HepG2 (cell line): ENCODE measurements at regions not wholly inside any gene's neighbourhood (a gene's known extent, or its start where the extent isn't known, plus 50 kb on each side); places are given as distances from the start of the nearest gene placed in this dataset.

ENCODE experiments used
- ATAC-seq: fragments of 200-7000 bp; cut with Tn5 transposase; 3 replicates; pipeline ENCODE4 v1.9.1; 2020; ENCODE audit warnings: mild to moderate bottlenecking, moderate library complexity
- BruUV-seq: library from RNA; stranded (reverse); fragments of 400-500 nt; replicated peaks from 2 replicates; lab custom pipeline; 2021; lab: Mats Ljungman, UMichigan
- CTCF ChIA-PET: fragments of 300-600 bp; formaldehyde crosslinking; extraction: SDS; loops from one replicate; lab custom pipeline; 2021; ENCODE audit warnings: low total read pairs, inconsistent platforms, low intra/inter-chr PET ratio; lab: Yijun Ruan, JAX
- POLR2A ChIA-PET: fragments of 350-600 bp; sonication (Branson Sonifier 250); formaldehyde crosslinking; loops from one replicate; lab custom pipeline; 2020; ENCODE audit warnings: antibody characterized with exemption, inconsistent platforms; lab: Yijun Ruan, JAX
- DNase-seq: peaks from one replicate; pipeline ENCODE4 v3.0.0-alpha.2; 2015; ENCODE audit warnings: low spot score
- FAIRE-seq: peaks from 3 replicates; lab custom pipeline; 2011; peaks lifted over from hg19 to GRCh38; lab: Jason Lieb, UNC
- H2AFZ ChIP-seq: one replicate; pipeline ENCODE4 v1.6.1; 2011; ENCODE audit warnings: low read length, inconsistent platforms
- H3K27ac ChIP-seq: fragments of 300-600 bp; 3 replicates; pipeline ENCODE4 v1.8.0; 2011; ENCODE audit warnings: mixed run types, mild to moderate bottlenecking, mixed read lengths, low read length, inconsistent platforms; ENCODE audit not compliant: insufficient read depth; ENCODE audit errors: extremely low read length
- H3K27me3 ChIP-seq, 2 experiments: fragments of 200-600 bp in 1 of 2; 2 replicates in 1 of 2; 3 replicates in 1 of 2; pipeline versions ENCODE4 v1.6.0 to v1.8.0; 2011; ENCODE audit warnings: low read length in 2 of 2, mild to moderate bottlenecking in 2 of 2, moderate library complexity in 2 of 2, inconsistent platforms in 1 of 2; ENCODE audit not compliant: insufficient read depth in 2 of 2, control insufficient read depth in 1 of 2
- H3K36me3 ChIP-seq, 2 experiments: fragments of 200-600 bp in 1 of 2; replicated peaks in 1 of 2; 2 replicates in 1 of 2; 3 replicates in 1 of 2; pipeline versions ENCODE4 v1.5.1 to v1.8.0; 2011; ENCODE audit warnings: low read length in 2 of 2, inconsistent platforms in 1 of 2; ENCODE audit not compliant: insufficient read depth in 2 of 2, control insufficient read depth in 1 of 2
- H3K4me1 ChIP-seq: 2 replicates; pipeline ENCODE4 v1.5.1; 2012; ENCODE audit warnings: low read length, inconsistent platforms; ENCODE audit not compliant: insufficient read depth
- H3K4me2 ChIP-seq: 2 replicates; pipeline ENCODE4 v1.6.0; 2011; ENCODE audit warnings: low read depth, low read length, inconsistent platforms
- H3K4me3 ChIP-seq, 3 experiments: fragments of 200-600 bp in 1 of 3; sonication (generic), shearing (Covaris generic) in 1 of 3; replicated peaks in 1 of 3; 2 replicates each; pipeline ENCODE4 v1.5.1; 2011 to 2016; ENCODE audit warnings: low read length in 3 of 3, inconsistent platforms in 2 of 3, low read depth in 2 of 3, mild to moderate bottlenecking in 2 of 3, control low read depth in 1 of 3, mixed read lengths in 1 of 3; ENCODE audit not compliant: insufficient read depth in 1 of 3
- H3K79me2 ChIP-seq: one replicate; pipeline ENCODE4 v1.6.1; 2011; ENCODE audit warnings: low read length, inconsistent platforms; ENCODE audit not compliant: insufficient read depth
- H3K9ac ChIP-seq: 2 replicates; pipeline ENCODE4 v1.6.0; 2011; ENCODE audit warnings: mild to moderate bottlenecking, low read depth, low read length, inconsistent platforms; ENCODE audit not compliant: insufficient read depth
- H3K9me3 ChIP-seq: 2 replicates; pipeline ENCODE4 v1.5.1; 2012; ENCODE audit warnings: mild to moderate bottlenecking, low read length
- H4K20me1 ChIP-seq: 2 replicates; pipeline ENCODE4 v1.6.0; 2011; ENCODE audit warnings: inconsistent platforms, mild to moderate bottlenecking, low read length, moderate library complexity; ENCODE audit not compliant: insufficient read depth
- BRCA1 ChIP-seq: sonication (generic); formaldehyde crosslinking; IDR thresholded peaks from 2 replicates; pipeline ENCODE4 v1.4.0; 2020; ENCODE audit warnings: missing genetic modification reagents
- CC2D1A ChIP-seq: sonication (generic); formaldehyde crosslinking; IDR thresholded peaks from 2 replicates; pipeline ENCODE4 v1.8.1; 2023; ENCODE audit warnings: mild to moderate bottlenecking, missing genetic modification reagents
- CCDC6 ChIP-seq: sonication (generic); formaldehyde crosslinking; IDR thresholded peaks from 2 replicates; pipeline ENCODE4 v1.8.1; 2022; ENCODE audit warnings: mild to moderate bottlenecking, missing genetic modification reagents, moderate library complexity
- NBN ChIP-seq: fragments of 450-650 bp; conservative IDR thresholded peaks from 2 replicates; pipeline ENCODE4 v1.6.1; 2017
- ZC3H13 ChIP-seq: sonication (generic); formaldehyde crosslinking; IDR thresholded peaks from 2 replicates; pipeline ENCODE4 v1.8.1; 2023; ENCODE audit warnings: mild to moderate bottlenecking, missing genetic modification reagents, moderate library complexity
- ZFP82 ChIP-seq: sonication (generic); formaldehyde crosslinking; IDR thresholded peaks from 2 replicates; pipeline ENCODE4 v1.5.1; 2020; ENCODE audit warnings: mild to moderate bottlenecking, missing genetic modification reagents, borderline replicate concordance
- ZNF180 ChIP-seq: sonication (generic); formaldehyde crosslinking; IDR thresholded peaks from 2 replicates; pipeline ENCODE4 v1.4.0; 2020; ENCODE audit warnings: low read depth, missing genetic modification reagents, borderline replicate concordance
- ZNF543 ChIP-seq: sonication (generic); formaldehyde crosslinking; IDR thresholded peaks from 2 replicates; pipeline ENCODE4 v1.4.0; 2020; ENCODE audit warnings: mild to moderate bottlenecking, missing genetic modification reagents
- ZNF557 ChIP-seq: sonication (generic); formaldehyde crosslinking; IDR thresholded peaks from 2 replicates; pipeline ENCODE4 v1.4.0; 2020; ENCODE audit warnings: missing genetic modification reagents
- WGBS: methylation state at CpG from one replicate; pipeline ENCODE4 v1.1.6; 2017; ENCODE audit warnings: low lambda C conversion rate; 5-methylcytosine and 5-hydroxymethylcytosine counted together
- in situ Hi-C: cut with HindIII; loops from 2 replicates; pipeline ENCODE4 v1.10.0; 2017; ENCODE audit warnings: low pct_unique_long_range_greater_than_20kb; ENCODE audit not compliant: extremely low pct_ligation_motif_present
- intact Hi-C: fragments of 100-400 bp; cut with micrococcal nuclease; formaldehyde crosslinking; loops from one replicate; pipeline ENCODE4 v1.10.0; 2022; ENCODE audit not compliant: unreplicated experiment
- TF ChIP-seq, protein P1 (sequence below): sonication (generic); formaldehyde crosslinking; IDR thresholded peaks from 2 replicates; pipeline ENCODE4 v1.5.1; 2020; ENCODE audit warnings: missing genetic modification reagents, mild to moderate bottlenecking, borderline replicate concordance
- TF ChIP-seq, protein P2 (sequence below): sonication (generic); formaldehyde crosslinking; IDR thresholded peaks from 2 replicates; pipeline ENCODE4 v1.4.0; 2020; ENCODE audit warnings: low read depth, mild to moderate bottlenecking, missing genetic modification reagents
- TF ChIP-seq, protein P3 (sequence below): IDR thresholded peaks from 2 replicates; pipeline ENCODE4 v1.6.1; 2016

DNA sequence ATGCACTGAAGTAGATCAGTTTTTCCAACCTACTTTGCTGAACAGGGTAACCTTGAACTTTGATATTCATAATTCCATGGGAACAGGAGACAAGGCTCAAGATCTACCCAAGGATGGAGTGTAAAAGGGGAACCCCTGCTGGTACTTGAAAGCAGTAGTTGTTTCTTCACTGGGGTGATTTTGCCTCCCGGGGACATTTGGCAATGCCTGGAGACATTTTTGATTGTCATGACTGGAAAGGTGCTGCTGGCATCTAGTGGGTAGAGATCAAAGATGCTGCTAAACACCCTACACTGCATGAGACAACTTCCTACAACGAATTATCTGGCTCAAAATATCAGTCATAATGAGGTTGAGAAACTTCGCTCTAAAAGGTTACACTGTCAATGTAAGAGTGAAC, 214.8 kb upstream of the CTBP2 start:
- Histone ChIP-seq H3K27me3 (peaks cover 0 to 2% of the 10 kb centered on the region in 2 experiments; a peak in 1 of 5 replicates), H3K4me2 (no peak overlapping the region), H3K4me1 (no peaks in the 10 kb centered on the region), H3K79me2 (no peaks in the 10 kb centered on the region), H3K27ac (no peak overlapping the region), H4K20me1 (no peaks in the 10 kb centered on the region), H3K4me3 (no peak overlapping the region), H3K9me3 (peaks cover 4% of the 10 kb centered on the region; the same call in 1 of the 2 replicates), H3K36me3 (no peaks in the 10 kb centered on the region), H2AFZ (no peak overlapping the region), H3K9ac (no peak overlapping the region)
- intact Hi-C loops, result no loop called here
- in situ Hi-C loops, result no loop called here
- ChIA-PET POLR2A (no interaction called here), CTCF (no interaction called here)
- ATAC-seq (no peak), FAIRE-seq (no peak), DNase-seq (no peak)
- BruUV-seq, result no TSS peak
- no peak for TF ChIP-seq ZC3H13 (CRISPR knock-in tag)
- no peak for TF ChIP-seq CC2D1A
- TF ChIP-seq ZNF557, result no peak
- TF ChIP-seq ZNF180 (CRISPR knock-in tag), result no peak
- TF ChIP-seq, protein P1, sequence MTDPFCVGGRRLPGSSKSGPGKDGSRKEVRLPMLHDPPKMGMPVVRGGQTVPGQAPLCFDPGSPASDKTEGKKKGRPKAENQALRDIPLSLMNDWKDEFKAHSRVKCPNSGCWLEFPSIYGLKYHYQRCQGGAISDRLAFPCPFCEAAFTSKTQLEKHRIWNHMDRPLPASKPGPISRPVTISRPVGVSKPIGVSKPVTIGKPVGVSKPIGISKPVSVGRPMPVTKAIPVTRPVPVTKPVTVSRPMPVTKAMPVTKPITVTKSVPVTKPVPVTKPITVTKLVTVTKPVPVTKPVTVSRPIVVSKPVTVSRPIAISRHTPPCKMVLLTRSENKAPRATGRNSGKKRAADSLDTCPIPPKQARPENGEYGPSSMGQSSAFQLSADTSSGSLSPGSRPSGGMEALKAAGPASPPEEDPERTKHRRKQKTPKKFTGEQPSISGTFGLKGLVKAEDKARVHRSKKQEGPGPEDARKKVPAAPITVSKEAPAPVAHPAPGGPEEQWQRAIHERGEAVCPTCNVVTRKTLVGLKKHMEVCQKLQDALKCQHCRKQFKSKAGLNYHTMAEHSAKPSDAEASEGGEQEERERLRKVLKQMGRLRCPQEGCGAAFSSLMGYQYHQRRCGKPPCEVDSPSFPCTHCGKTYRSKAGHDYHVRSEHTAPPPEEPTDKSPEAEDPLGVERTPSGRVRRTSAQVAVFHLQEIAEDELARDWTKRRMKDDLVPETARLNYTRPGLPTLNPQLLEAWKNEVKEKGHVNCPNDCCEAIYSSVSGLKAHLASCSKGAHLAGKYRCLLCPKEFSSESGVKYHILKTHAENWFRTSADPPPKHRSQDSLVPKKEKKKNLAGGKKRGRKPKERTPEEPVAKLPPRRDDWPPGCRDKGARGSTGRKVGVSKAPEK (CRISPR knock-in tag), result no peak
- no peak for TF ChIP-seq CCDC6
- TF ChIP-seq BRCA1 (CRISPR knock-in tag), result no peak
- no peak for TF ChIP-seq NBN
- TF ChIP-seq, protein P2, sequence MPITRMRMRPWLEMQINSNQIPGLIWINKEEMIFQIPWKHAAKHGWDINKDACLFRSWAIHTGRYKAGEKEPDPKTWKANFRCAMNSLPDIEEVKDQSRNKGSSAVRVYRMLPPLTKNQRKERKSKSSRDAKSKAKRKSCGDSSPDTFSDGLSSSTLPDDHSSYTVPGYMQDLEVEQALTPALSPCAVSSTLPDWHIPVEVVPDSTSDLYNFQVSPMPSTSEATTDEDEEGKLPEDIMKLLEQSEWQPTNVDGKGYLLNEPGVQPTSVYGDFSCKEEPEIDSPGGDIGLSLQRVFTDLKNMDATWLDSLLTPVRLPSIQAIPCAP (CRISPR knock-in tag), result no peak
- TF ChIP-seq, protein P3, sequence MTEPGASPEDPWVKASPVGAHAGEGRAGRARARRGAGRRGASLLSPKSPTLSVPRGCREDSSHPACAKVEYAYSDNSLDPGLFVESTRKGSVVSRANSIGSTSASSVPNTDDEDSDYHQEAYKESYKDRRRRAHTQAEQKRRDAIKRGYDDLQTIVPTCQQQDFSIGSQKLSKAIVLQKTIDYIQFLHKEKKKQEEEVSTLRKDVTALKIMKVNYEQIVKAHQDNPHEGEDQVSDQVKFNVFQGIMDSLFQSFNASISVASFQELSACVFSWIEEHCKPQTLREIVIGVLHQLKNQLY, result no peak
- TF ChIP-seq ZFP82 (CRISPR knock-in tag), result no peak
- TF ChIP-seq ZNF543 (CRISPR knock-in tag), result no peak
- 0% methylated on average over 3 of the region's 3 CpGs for WGBS
